ENCODE measurements at regions not wholly inside any gene's neighbourhood (a gene's known extent, or its start where the extent isn't known, plus 50 kb on each side); places are given as distances from the start of the nearest gene placed in this dataset.
A peak's percentile ranks its signal among the peaks of the same experiment; 100 is the strongest.

DNA sequence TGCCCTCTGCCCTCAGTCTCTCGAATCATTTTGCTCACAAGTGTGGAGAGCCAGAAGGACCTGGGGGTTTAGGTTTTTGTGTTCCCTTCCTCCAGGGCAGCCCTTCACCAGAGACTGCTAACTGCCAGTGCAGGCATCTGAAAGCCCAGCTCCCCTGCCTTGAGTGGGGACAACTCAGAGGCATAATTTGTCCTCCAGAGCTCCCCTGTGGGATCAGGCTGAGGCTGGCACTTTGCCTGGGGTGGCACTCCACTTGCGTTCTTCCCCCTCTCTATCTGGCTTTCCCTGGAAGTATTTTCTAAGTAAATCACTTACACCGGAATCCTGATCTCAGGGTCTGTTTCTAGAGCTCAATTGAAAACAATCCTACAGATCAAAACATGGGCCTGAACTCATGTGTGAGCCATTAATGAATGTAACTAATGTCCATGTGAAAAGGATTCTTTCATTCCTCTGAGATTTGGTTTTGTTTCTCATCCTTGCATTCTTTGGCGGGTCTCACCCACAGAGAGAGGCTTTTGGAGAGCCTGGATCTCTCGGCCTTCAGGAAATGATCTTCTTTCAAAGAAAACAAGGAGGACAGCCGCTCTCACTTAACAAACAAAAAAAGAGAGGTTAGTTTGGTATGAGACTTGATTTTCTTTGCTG, 125.7 kb upstream of the RIPOR2 start:
- no peak overlapping the region for H3K4me3 ChIP-seq (ENCODE audit: low read depth, low read length)
- peak; percentile 58 for DNase-seq (ENCODE audit: low read depth)
- TF ChIP-seq, protein P1, sequence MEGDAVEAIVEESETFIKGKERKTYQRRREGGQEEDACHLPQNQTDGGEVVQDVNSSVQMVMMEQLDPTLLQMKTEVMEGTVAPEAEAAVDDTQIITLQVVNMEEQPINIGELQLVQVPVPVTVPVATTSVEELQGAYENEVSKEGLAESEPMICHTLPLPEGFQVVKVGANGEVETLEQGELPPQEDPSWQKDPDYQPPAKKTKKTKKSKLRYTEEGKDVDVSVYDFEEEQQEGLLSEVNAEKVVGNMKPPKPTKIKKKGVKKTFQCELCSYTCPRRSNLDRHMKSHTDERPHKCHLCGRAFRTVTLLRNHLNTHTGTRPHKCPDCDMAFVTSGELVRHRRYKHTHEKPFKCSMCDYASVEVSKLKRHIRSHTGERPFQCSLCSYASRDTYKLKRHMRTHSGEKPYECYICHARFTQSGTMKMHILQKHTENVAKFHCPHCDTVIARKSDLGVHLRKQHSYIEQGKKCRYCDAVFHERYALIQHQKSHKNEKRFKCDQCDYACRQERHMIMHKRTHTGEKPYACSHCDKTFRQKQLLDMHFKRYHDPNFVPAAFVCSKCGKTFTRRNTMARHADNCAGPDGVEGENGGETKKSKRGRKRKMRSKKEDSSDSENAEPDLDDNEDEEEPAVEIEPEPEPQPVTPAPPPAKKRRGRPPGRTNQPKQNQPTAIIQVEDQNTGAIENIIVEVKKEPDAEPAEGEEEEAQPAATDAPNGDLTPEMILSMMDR (conservative IDR thresholded peaks at IDR 0.05; ENCODE audit: low read depth, low read length): no peak

DNA sequence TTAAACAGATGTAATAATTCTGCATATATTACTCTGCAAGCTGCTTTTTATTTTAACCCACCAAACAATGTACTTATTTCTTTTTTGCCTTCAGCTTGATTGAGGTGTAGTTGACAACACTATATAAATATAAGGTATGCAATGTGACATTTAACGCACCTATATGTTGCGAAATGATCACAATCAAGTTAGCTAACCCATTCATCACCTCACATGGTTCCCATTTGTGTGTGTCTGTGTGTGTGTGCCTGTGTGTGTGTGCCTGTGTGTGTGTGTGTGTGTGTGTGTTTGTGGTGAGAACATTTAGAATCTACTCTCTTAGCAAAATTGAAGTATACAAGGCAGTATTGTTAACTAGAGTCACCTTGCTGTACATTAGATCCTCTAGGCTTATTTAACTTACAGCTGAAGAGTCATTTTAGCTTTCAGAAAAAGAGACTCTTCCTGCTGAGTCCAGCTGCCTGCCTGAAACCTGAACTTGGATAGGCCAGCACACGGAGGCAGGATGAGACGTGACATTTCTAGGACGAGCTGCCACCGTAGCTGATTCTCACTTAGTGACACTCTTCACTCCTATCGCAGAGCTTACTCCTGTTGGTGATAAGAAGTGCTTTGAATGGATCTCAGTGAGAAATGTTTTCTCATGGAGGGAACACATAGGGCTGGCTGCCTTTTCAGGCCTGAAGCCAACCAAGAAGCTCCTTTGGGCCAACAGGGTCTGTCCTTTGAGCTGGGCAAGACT, 126.5 kb upstream of the RIPOR2 start:
- no peak for DNase-seq (ENCODE audit: low read depth)
- TF ChIP-seq, protein P1 (conservative IDR thresholded peaks at IDR 0.05; ENCODE audit: low read depth, low read length): no peak
- no peak overlapping the region for H3K4me3 ChIP-seq (ENCODE audit: low read depth, low read length)

DNA sequence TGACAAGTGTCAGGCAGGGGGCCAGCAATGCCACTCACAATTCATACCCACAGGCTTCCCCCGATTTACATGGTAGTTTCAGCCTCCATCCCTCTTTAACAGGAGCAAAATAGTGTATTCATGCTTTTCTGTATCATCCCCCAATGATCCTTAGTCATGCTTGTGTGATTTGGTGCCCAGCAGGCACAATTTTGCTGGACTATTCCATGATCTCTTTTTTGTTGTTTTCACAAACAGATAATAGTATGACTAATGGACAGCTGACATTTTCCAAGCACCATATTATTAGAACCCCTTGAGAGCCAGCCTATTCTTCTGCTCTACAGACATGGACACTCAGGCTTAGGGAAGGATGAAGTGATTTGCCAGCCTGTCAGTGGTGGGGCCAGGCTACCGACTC, 128.2 kb upstream of the RIPOR2 start:
- TF ChIP-seq, protein P1 (conservative IDR thresholded peaks at IDR 0.05; ENCODE audit: low read depth, low read length): no peak
- H3K4me3 ChIP-seq (ENCODE audit: low read depth, low read length): no peak overlapping the region
- DNase-seq (ENCODE audit: low read depth): no peak

DNA sequence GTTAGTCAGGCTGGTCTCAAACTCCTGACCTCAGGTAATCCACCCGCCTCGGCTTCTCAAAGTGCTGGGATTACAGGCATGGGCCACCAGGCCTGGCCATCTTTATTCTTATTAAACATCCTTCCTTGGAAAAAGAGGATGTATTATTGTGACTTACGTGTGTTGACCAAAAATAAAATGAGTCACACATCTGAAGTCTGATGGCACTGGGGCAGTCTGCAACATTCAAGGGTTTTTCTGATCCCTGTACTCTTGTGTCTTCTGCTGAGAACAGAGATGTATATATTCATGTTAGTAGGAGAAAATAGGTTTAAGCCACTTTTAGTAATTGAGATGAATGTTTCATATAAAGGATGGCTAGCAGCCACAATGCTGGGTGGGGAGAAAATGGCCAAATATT, 129.9 kb upstream of the RIPOR2 start:
- TF ChIP-seq, protein P1 (conservative IDR thresholded peaks at IDR 0.05; ENCODE audit: low read depth, low read length): no peak
- no peak overlapping the region for H3K4me3 ChIP-seq (ENCODE audit: low read depth, low read length)
- DNase-seq (ENCODE audit: low read depth): no peak

DNA sequence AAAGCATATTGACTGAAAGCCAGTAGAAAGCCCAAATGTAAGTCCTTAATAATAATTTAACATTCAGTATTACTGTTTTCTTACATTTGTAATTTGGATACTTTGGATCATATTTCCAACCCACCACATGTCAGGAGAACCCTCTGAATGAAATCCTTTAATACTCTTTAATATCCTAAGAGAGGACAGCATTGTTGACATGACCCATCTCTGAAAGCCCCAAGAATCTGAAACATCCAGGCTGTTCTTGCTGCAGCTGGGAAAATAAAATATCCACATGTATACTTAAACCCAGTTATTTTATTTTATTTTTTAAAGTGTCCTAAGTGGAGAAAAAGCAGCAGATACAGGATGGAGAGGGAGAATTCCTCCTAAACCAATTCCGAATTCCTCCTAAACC, 130.8 kb upstream of the RIPOR2 start:
- H3K4me3 ChIP-seq (ENCODE audit: low read depth, low read length): no peak overlapping the region
- TF ChIP-seq, protein P1 (conservative IDR thresholded peaks at IDR 0.05; ENCODE audit: low read depth, low read length): no peak
- DNase-seq (ENCODE audit: low read depth): peak; percentile 28

DNA sequence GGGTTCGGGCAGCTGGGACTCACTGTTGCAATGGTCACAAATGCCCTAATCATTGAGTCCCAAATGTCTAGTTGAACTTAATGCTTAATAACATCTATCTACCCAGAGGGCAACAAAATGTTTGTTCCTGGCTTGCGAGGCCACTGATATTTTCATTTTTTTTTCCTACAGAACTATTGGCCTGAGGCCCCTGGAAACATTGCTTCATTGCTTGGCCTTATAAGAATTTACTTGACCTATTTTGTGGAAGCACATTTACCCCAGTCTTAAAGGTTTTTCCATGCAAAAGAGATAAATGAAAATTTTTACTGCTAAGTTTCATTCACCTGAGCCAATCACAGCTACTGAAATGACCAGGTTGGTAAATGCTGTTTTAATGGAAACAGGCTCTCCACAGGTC, 133.1 kb upstream of the RIPOR2 start:
- TF ChIP-seq, protein P1 (conservative IDR thresholded peaks at IDR 0.05; ENCODE audit: low read depth, low read length): no peak
- DNase-seq (ENCODE audit: low read depth): no peak
- H3K4me3 ChIP-seq (ENCODE audit: low read depth, low read length): no peak overlapping the region

Measured in choroid plexus epithelial cell (primary cell).